ENCODE measurements at regions not wholly inside any gene's neighbourhood (a gene's known extent, or its start where the extent isn't known, plus 50 kb on each side); places are given as distances from the start of the nearest gene placed in this dataset.

DNA sequence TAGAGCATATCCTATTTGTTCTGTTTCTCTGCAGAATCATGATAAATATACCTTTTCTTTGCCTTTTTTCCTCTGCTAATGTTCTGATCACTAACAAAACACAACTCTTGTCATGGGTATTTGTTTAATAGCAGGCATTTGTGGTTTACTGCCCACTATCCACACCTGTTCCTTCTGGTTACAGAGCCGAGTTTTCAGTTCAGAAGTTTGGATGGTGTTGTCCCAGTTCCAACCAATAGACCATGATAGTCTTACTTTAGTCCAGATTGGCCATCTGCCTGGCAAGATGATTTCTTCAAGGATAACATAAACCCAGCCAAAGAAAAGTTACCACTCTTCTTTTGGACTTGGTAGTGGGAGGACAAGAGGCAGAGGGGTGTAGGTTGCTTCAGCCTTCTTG lies 211.2 kb downstream of the TFAP2A start (continued):
- TF ChIP-seq ZMYM3 (CRISPR knock-in tag; IDR thresholded peaks at IDR 0.05) (no peak), ZNF136 (CRISPR knock-in tag; IDR thresholded peaks at IDR 0.05; ENCODE audit: low read depth) (no peak), ZBTB21 (CRISPR knock-in tag; IDR thresholded peaks at IDR 0.05) (no peak), ZNF460 (CRISPR knock-in tag; IDR thresholded peaks at IDR 0.05; ENCODE audit: borderline replicate concordance) (no peak), SOX6 (IDR thresholded peaks at IDR 0.05) (no peak), SOX6 (CRISPR knock-in tag; IDR thresholded peaks at IDR 0.05) (no peak), HNF4A (CRISPR knock-in tag; IDR thresholded peaks at IDR 0.05) (no peak), ZNF713 (CRISPR knock-in tag; IDR thresholded peaks at IDR 0.05) (no peak), ZNF775 (CRISPR knock-in tag; IDR thresholded peaks at IDR 0.05; ENCODE audit: borderline replicate concordance) (no peak)
- TF ChIP-seq, protein P1, sequence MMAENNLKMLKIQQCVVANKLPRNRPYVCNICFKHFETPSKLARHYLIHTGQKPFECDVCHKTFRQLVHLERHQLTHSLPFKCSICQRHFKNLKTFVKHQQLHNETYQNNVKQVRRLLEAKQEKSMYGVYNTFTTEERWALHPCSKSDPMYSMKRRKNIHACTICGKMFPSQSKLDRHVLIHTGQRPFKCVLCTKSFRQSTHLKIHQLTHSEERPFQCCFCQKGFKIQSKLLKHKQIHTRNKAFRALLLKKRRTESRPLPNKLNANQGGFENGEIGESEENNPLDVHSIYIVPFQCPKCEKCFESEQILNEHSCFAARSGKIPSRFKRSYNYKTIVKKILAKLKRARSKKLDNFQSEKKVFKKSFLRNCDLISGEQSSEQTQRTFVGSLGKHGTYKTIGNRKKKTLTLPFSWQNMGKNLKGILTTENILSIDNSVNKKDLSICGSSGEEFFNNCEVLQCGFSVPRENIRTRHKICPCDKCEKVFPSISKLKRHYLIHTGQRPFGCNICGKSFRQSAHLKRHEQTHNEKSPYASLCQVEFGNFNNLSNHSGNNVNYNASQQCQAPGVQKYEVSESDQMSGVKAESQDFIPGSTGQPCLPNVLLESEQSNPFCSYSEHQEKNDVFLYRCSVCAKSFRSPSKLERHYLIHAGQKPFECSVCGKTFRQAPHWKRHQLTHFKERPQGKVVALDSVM (CRISPR knock-in tag; IDR thresholded peaks at IDR 0.05), result no peak
- TF ChIP-seq, protein P2, sequence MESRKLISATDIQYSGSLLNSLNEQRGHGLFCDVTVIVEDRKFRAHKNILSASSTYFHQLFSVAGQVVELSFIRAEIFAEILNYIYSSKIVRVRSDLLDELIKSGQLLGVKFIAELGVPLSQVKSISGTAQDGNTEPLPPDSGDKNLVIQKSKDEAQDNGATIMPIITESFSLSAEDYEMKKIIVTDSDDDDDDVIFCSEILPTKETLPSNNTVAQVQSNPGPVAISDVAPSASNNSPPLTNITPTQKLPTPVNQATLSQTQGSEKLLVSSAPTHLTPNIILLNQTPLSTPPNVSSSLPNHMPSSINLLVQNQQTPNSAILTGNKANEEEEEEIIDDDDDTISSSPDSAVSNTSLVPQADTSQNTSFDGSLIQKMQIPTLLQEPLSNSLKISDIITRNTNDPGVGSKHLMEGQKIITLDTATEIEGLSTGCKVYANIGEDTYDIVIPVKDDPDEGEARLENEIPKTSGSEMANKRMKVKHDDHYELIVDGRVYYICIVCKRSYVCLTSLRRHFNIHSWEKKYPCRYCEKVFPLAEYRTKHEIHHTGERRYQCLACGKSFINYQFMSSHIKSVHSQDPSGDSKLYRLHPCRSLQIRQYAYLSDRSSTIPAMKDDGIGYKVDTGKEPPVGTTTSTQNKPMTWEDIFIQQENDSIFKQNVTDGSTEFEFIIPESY (CRISPR knock-in tag; IDR thresholded peaks at IDR 0.05), result no peak
- TF ChIP-seq, protein P3, sequence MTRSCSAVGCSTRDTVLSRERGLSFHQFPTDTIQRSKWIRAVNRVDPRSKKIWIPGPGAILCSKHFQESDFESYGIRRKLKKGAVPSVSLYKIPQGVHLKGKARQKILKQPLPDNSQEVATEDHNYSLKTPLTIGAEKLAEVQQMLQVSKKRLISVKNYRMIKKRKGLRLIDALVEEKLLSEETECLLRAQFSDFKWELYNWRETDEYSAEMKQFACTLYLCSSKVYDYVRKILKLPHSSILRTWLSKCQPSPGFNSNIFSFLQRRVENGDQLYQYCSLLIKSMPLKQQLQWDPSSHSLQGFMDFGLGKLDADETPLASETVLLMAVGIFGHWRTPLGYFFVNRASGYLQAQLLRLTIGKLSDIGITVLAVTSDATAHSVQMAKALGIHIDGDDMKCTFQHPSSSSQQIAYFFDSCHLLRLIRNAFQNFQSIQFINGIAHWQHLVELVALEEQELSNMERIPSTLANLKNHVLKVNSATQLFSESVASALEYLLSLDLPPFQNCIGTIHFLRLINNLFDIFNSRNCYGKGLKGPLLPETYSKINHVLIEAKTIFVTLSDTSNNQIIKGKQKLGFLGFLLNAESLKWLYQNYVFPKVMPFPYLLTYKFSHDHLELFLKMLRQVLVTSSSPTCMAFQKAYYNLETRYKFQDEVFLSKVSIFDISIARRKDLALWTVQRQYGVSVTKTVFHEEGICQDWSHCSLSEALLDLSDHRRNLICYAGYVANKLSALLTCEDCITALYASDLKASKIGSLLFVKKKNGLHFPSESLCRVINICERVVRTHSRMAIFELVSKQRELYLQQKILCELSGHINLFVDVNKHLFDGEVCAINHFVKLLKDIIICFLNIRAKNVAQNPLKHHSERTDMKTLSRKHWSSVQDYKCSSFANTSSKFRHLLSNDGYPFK (CRISPR knock-in tag; IDR thresholded peaks at IDR 0.05; ENCODE audit: borderline replicate concordance), result no peak
- TF ChIP-seq, protein P4, sequence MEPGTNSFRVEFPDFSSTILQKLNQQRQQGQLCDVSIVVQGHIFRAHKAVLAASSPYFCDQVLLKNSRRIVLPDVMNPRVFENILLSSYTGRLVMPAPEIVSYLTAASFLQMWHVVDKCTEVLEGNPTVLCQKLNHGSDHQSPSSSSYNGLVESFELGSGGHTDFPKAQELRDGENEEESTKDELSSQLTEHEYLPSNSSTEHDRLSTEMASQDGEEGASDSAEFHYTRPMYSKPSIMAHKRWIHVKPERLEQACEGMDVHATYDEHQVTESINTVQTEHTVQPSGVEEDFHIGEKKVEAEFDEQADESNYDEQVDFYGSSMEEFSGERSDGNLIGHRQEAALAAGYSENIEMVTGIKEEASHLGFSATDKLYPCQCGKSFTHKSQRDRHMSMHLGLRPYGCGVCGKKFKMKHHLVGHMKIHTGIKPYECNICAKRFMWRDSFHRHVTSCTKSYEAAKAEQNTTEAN (CRISPR knock-in tag; conservative IDR thresholded peaks at IDR 0.05), result no peak
- TF ChIP-seq, protein P5, sequence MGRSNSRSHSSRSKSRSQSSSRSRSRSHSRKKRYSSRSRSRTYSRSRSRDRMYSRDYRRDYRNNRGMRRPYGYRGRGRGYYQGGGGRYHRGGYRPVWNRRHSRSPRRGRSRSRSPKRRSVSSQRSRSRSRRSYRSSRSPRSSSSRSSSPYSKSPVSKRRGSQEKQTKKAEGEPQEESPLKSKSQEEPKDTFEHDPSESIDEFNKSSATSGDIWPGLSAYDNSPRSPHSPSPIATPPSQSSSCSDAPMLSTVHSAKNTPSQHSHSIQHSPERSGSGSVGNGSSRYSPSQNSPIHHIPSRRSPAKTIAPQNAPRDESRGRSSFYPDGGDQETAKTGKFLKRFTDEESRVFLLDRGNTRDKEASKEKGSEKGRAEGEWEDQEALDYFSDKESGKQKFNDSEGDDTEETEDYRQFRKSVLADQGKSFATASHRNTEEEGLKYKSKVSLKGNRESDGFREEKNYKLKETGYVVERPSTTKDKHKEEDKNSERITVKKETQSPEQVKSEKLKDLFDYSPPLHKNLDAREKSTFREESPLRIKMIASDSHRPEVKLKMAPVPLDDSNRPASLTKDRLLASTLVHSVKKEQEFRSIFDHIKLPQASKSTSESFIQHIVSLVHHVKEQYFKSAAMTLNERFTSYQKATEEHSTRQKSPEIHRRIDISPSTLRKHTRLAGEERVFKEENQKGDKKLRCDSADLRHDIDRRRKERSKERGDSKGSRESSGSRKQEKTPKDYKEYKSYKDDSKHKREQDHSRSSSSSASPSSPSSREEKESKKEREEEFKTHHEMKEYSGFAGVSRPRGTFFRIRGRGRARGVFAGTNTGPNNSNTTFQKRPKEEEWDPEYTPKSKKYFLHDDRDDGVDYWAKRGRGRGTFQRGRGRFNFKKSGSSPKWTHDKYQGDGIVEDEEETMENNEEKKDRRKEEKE (IDR thresholded peaks at IDR 0.05), result no peak

All from HepG2 (cell line).